ENCODE measurements at regions not wholly inside any gene's neighbourhood (a gene's known extent, or its start where the extent isn't known, plus 50 kb on each side); places are given as distances from the start of the nearest gene placed in this dataset.

GRCh38 chr16:64365448-64365931 is 756.4 kb downstream of the CDH11 start:
- no peaks in the 10 kb centered on the region for H3K23me2 ChIP-seq (ENCODE audit: insufficient read length, low read depth, low read length, poor library complexity, severe bottlenecking)
- Mint-ChIP-seq H3K9me3 (no peaks in the 10 kb centered on the region), H3K4me1 (no peaks in the 10 kb centered on the region), H3K27ac (no peak overlapping the region), H3K36me3 (ENCODE audit: insufficient read depth in 1 of 3, low read depth in 3 of 3) (no peaks in the 10 kb centered on the region), H3K27me3 (ENCODE audit: low read depth) (no peaks in the 10 kb centered on the region), H3K4me3 (no peak overlapping the region)
- no peak overlapping the region for H3K27ac ChIP-seq (ENCODE audit: insufficient read length, low read depth, low read length)
- H2AK5ac ChIP-seq (ENCODE audit: insufficient read length, low read length): no peak overlapping the region
- no peak overlapping the region for H2BK12ac ChIP-seq (ENCODE audit: insufficient read length, low read depth, low read length)
- H2BK15ac ChIP-seq (ENCODE audit: low read depth, low read length): no peak overlapping the region
- WGBS (ENCODE audit: extremely low coverage, insufficient read length, low lambda C conversion rate): no CpG with 5 or more reads among the region's 2 CpGs
- no peak overlapping the region for H4K8ac ChIP-seq (replicated peaks; ENCODE audit: insufficient read length, low read depth, low read length)
- H3K9me3 ChIP-seq (ENCODE audit: control insufficient read depth, low read depth, low read length): no peaks in the 10 kb centered on the region
- no peak overlapping the region for H3K56ac ChIP-seq (ENCODE audit: insufficient read length, low read depth, low read length)
- H3K4ac ChIP-seq (ENCODE audit: low read depth, low read length): no peak overlapping the region
- H2BK120ac ChIP-seq (ENCODE audit: low read depth, low read length, poor library complexity, severe bottlenecking): no peak overlapping the region
- H4K5ac ChIP-seq (ENCODE audit: insufficient read length, low read depth, low read length): no peak overlapping the region
- no peak for DNase-seq
- H3K79me1 ChIP-seq (ENCODE audit: insufficient read depth, low read depth, low read length, poor library complexity, severe bottlenecking): no peaks in the 10 kb centered on the region
- no peak overlapping the region for H3T11ph ChIP-seq (ENCODE audit: low read length)
- H3K23ac ChIP-seq (ENCODE audit: insufficient read length, low read depth, low read length): no peak overlapping the region
- H4K20me1 ChIP-seq (ENCODE audit: control insufficient read depth, insufficient read depth, insufficient read length): no peaks in the 10 kb centered on the region
- H3K27me3 ChIP-seq (ENCODE audit: insufficient read depth, low read length): no peaks in the 10 kb centered on the region
- no peak overlapping the region for H3K18ac ChIP-seq (ENCODE audit: insufficient read length, low read depth, low read length)
- no peak overlapping the region for H2BK5ac ChIP-seq (ENCODE audit: insufficient read length, low read length)
- no peak overlapping the region for H3K14ac ChIP-seq (ENCODE audit: insufficient read depth, low read length)
- H2AFZ ChIP-seq (ENCODE audit: low read length): no peak overlapping the region
- no peak for TF ChIP-seq CTCF (conservative IDR thresholded peaks at IDR 0.05)
- no peak overlapping the region for H3K9ac ChIP-seq (ENCODE audit: extremely low read depth, insufficient read length, low read length)
- H3K4me2 ChIP-seq (ENCODE audit: insufficient read depth, insufficient read length, low read length): no peak overlapping the region
- no peaks in the 10 kb centered on the region for H3K79me2 ChIP-seq (ENCODE audit: insufficient read depth, low read length)
- H3K4me1 ChIP-seq (ENCODE audit: insufficient read depth, low read length): no peaks in the 10 kb centered on the region
- H4K91ac ChIP-seq (ENCODE audit: insufficient read length, low read depth, low read length): no peak overlapping the region
- H2BK20ac ChIP-seq (ENCODE audit: low read depth, low read length, poor library complexity, severe bottlenecking): no peak overlapping the region

All from H9 (cell line).